IPS-18a (cell line): ENCODE measurements at regions not wholly inside any gene's neighbourhood (a gene's known extent, or its start where the extent isn't known, plus 50 kb on each side); places are given as distances from the start of the nearest gene placed in this dataset.

Experiments used
- H3K27ac ChIP-seq: one replicate; pipeline ENCODE4 v1.5.1; 2013; ENCODE audit warnings: low read length
- H3K27me3 ChIP-seq: one replicate; pipeline ENCODE4 v1.6.1; 2013; ENCODE audit warnings: mild to moderate bottlenecking, low read length; ENCODE audit not compliant: control insufficient read depth, insufficient read depth
- H3K36me3 ChIP-seq: one replicate; pipeline ENCODE4 v1.6.1; 2013; ENCODE audit warnings: low read depth, low read length; ENCODE audit not compliant: control insufficient read depth
- H3K4me1 ChIP-seq: one replicate; pipeline ENCODE4 v1.6.1; 2013; ENCODE audit warnings: low read depth, low read length; ENCODE audit not compliant: control insufficient read depth
- H3K4me3 ChIP-seq: one replicate; pipeline ENCODE4 v1.5.1; 2013; ENCODE audit warnings: low read length
- H3K9ac ChIP-seq: one replicate; pipeline ENCODE4 v1.6.1; 2013; ENCODE audit warnings: mild to moderate bottlenecking, low read length, moderate library complexity
- H3K9me3 ChIP-seq: one replicate; pipeline ENCODE4 v1.6.1; 2013; ENCODE audit warnings: low read depth, low read length; ENCODE audit not compliant: control insufficient read depth

GRCh38 chr21:28436286-28436932, 556.3 kb downstream of the LTN1 start:
- no peak overlapping the region for H3K9ac ChIP-seq
- H3K4me3 ChIP-seq: no peak overlapping the region
- H3K27me3 ChIP-seq: no peaks in the 10 kb centered on the region
- no peaks in the 10 kb centered on the region for H3K4me1 ChIP-seq
- no peaks in the 10 kb centered on the region for H3K9me3 ChIP-seq
- H3K27ac ChIP-seq: no peak overlapping the region
- no peaks in the 10 kb centered on the region for H3K36me3 ChIP-seq

- Histone ChIP-seq H3K4me1 (no peaks in the 10 kb centered on the region), H3K27ac (no peak overlapping the region), H3K4me3 (no peak overlapping the region), H3K9ac (no peak overlapping the region), H3K9me3 (no peaks in the 10 kb centered on the region), H3K36me3 (no peaks in the 10 kb centered on the region), H3K27me3 (no peaks in the 10 kb centered on the region)
Measured at GRCh38 chr21:28431527-28432200, 561.0 kb downstream of the LTN1 start.

- H3K4me3 ChIP-seq: no peak overlapping the region
- H3K36me3 ChIP-seq: no peaks in the 10 kb centered on the region
- no peaks in the 10 kb centered on the region for H3K27me3 ChIP-seq
- H3K27ac ChIP-seq: no peak overlapping the region
- no peaks in the 10 kb centered on the region for H3K4me1 ChIP-seq
- H3K9me3 ChIP-seq: no peaks in the 10 kb centered on the region
- H3K9ac ChIP-seq: no peak overlapping the region
Measured at GRCh38 chr21:28431022-28431421, 561.7 kb downstream of the LTN1 start.

- no peaks in the 10 kb centered on the region for H3K9me3 ChIP-seq
- no peaks in the 10 kb centered on the region for H3K4me1 ChIP-seq
- H3K27me3 ChIP-seq: no peaks in the 10 kb centered on the region
- H3K27ac ChIP-seq: no peak overlapping the region
- H3K9ac ChIP-seq: no peak overlapping the region
- H3K4me3 ChIP-seq: no peak overlapping the region
- no peaks in the 10 kb centered on the region for H3K36me3 ChIP-seq
Measured at GRCh38 chr21:28429161-28429560, 563.5 kb downstream of the LTN1 start.

GRCh38 chr21:28427394-28428022, 565.2 kb downstream of the LTN1 start:
- H3K36me3 ChIP-seq: no peaks in the 10 kb centered on the region

GRCh38 chr21:28426545-28426944, 566.1 kb downstream of the LTN1 start:
- no peaks in the 10 kb centered on the region for H3K36me3 ChIP-seq
- H3K27ac ChIP-seq: no peak overlapping the region
- H3K4me1 ChIP-seq: no peaks in the 10 kb centered on the region
- H3K9me3 ChIP-seq: no peaks in the 10 kb centered on the region
- no peaks in the 10 kb centered on the region for H3K27me3 ChIP-seq
- H3K9ac ChIP-seq: no peak overlapping the region
- no peak overlapping the region for H3K4me3 ChIP-seq

More at GRCh38 chr21:28427394-28428022, 565.2 kb downstream of the LTN1 start:
- no peaks in the 10 kb centered on the region for H3K4me1 ChIP-seq
- H3K4me3 ChIP-seq: no peak overlapping the region
- H3K27ac ChIP-seq: no peak overlapping the region
- no peak overlapping the region for H3K9ac ChIP-seq
- no peaks in the 10 kb centered on the region for H3K27me3 ChIP-seq
- H3K9me3 ChIP-seq: no peaks in the 10 kb centered on the region

- Histone ChIP-seq H3K36me3 (no peaks in the 10 kb centered on the region), H3K27ac (no peak overlapping the region), H3K27me3 (no peaks in the 10 kb centered on the region), H3K9ac (no peak overlapping the region), H3K4me3 (no peak overlapping the region), H3K9me3 (no peaks in the 10 kb centered on the region), H3K4me1 (no peaks in the 10 kb centered on the region)
Measured at GRCh38 chr21:28423521-28424190, 569.0 kb downstream of the LTN1 start.

- Histone ChIP-seq H3K27me3 (no peaks in the 10 kb centered on the region), H3K4me3 (no peak overlapping the region), H3K27ac (no peak overlapping the region)
Measured at GRCh38 chr21:28421716-28422524, 570.8 kb downstream of the LTN1 start.

GRCh38 chr21:28419811-28420210, 572.9 kb downstream of the LTN1 start:
- H3K4me1 ChIP-seq: no peaks in the 10 kb centered on the region
- H3K9ac ChIP-seq: no peak overlapping the region
- H3K36me3 ChIP-seq: no peaks in the 10 kb centered on the region
- H3K4me3 ChIP-seq: no peak overlapping the region
- no peaks in the 10 kb centered on the region for H3K9me3 ChIP-seq
- H3K27me3 ChIP-seq: no peaks in the 10 kb centered on the region
- H3K27ac ChIP-seq: no peak overlapping the region

More at GRCh38 chr21:28421716-28422524, 570.8 kb downstream of the LTN1 start:
- Histone ChIP-seq H3K9me3 (no peaks in the 10 kb centered on the region), H3K36me3 (no peaks in the 10 kb centered on the region), H3K4me1 (no peaks in the 10 kb centered on the region), H3K9ac (no peak overlapping the region)

- Histone ChIP-seq H3K9ac (no peak overlapping the region), H3K27me3 (no peaks in the 10 kb centered on the region), H3K9me3 (no peaks in the 10 kb centered on the region), H3K27ac (no peak overlapping the region), H3K36me3 (no peaks in the 10 kb centered on the region), H3K4me3 (no peak overlapping the region), H3K4me1 (no peaks in the 10 kb centered on the region)
Measured at GRCh38 chr21:28418726-28419514, 573.8 kb downstream of the LTN1 start.
